Pancreas (tissue), 10 donors: ENCODE measurements at regions not wholly inside any gene's neighbourhood (a gene's known extent, or its start where the extent isn't known, plus 50 kb on each side); places are given as distances from the start of the nearest gene placed in this dataset.

Experiments
- ATAC-seq, 4 donors: fragments of 200-7000 bp; cut with Tn5 transposase; one replicate each; pipeline versions ENCODE4 v1.8.0 to v1.9.1; 2020; ENCODE audit warnings: mild to moderate bottlenecking in 4 of 4, moderate library complexity in 4 of 4
- DNase-seq, 6 donors: peaks; one replicate each; pipeline ENCODE4 v3.0.0-alpha.2; 2020
- FAIRE-seq: peaks from 2 replicates; lab custom pipeline; 2012; peaks lifted over from hg19 to GRCh38; lab: Jason Lieb, UNC
- H3K27ac ChIP-seq, 4 donors: fragments of 200-600 bp; sonication (generic); 1 replicate in 3 of 4; 2 replicates in 1 of 4; pipeline versions ENCODE4 v1.5.0 to v1.8.0; 2020
- H3K27me3 ChIP-seq, 4 donors: fragments of 200-600 bp; one replicate each; pipeline ENCODE4 v1.8.0; 2021
- H3K36me3 ChIP-seq, 3 donors: fragments of 200-600 bp; sonication (generic) in 1 of 3; one replicate each; pipeline versions ENCODE4 v1.5.0 to v1.8.0; 2020 to 2021
- H3K4me1 ChIP-seq, 3 donors: fragments of 200-600 bp; one replicate each; pipeline ENCODE4 v1.8.0; 2021
- H3K4me3 ChIP-seq, 4 donors: fragments of 200-600 bp; sonication (generic) in 2 of 4; one replicate each; pipeline versions ENCODE4 v1.5.0 to v1.8.0; 2020 to 2021
- H3K9me3 ChIP-seq, 4 donors: fragments of 200-600 bp; one replicate each; pipeline ENCODE4 v1.8.0; 2021
- WGBS, 2 donors: extraction: QIAGEN DNeasy Blood & Tissue Kit; methylation state at CpG; one replicate each; pipeline ENCODE4 v1.1.7; 2013; 5-methylcytosine and 5-hydroxymethylcytosine counted together
- intact Hi-C, 3 donors: fragments of 100-400 bp; cut with DNase I; formaldehyde crosslinking; loops; one replicate each; pipeline versions ENCODE4 v1.11.1 to v1.14.2; 2022
- TF ChIP-seq, protein P1 (sequence below), 4 donors: fragments of 200-600 bp; sonication (generic) in 3 of 4; IDR thresholded peaks; one replicate each; pipeline versions ENCODE4 v1.5.0 to v1.8.0; 2021; ENCODE audit warnings: antibody characterized with exemption in 4 of 4
- donor health status: healthy with polysubstance abuse.
- donor health status: DM: no; HTN: no; CAD: no; lungs with moderate emphysema.
- donor health status: DM: no; HTN: no; CAD: no.
- donor health status: control.
- donor health status: control.
- donor health status: Bipolar disorder and iron deficiency.
- donor health status: DM: yes; HTN: yes; CAD: no.
- donor health status: DM: no; HTN: no; CAD: no.
- donor health status: DM: no; HTN: no; CAD: no.
- donor health status: DM: yes; HTN: yes; CAD: no.

DNA sequence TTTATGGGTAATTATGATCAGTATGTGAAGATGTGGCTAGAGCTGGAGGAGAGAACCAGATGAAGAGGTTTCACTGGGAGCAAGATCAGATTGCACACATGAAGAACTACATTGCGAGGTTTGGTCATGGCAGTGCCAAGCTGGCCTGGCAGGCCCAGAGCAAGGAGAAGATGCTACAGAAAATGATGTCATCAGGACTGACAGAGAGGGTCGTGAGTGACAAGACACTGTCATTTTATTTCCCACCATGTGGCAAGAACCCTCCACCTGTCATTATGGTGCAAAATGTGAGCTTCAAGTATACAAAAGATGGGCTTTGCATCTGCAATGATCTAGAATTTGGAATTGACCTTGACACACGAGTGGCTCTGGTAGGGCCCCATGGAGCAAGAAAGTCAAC lies 168.3 kb downstream of the C3orf38 start:
- TF ChIP-seq, protein P1, sequence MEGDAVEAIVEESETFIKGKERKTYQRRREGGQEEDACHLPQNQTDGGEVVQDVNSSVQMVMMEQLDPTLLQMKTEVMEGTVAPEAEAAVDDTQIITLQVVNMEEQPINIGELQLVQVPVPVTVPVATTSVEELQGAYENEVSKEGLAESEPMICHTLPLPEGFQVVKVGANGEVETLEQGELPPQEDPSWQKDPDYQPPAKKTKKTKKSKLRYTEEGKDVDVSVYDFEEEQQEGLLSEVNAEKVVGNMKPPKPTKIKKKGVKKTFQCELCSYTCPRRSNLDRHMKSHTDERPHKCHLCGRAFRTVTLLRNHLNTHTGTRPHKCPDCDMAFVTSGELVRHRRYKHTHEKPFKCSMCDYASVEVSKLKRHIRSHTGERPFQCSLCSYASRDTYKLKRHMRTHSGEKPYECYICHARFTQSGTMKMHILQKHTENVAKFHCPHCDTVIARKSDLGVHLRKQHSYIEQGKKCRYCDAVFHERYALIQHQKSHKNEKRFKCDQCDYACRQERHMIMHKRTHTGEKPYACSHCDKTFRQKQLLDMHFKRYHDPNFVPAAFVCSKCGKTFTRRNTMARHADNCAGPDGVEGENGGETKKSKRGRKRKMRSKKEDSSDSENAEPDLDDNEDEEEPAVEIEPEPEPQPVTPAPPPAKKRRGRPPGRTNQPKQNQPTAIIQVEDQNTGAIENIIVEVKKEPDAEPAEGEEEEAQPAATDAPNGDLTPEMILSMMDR (IDR thresholded peaks at IDR 0.05): no peak
- Histone ChIP-seq H3K4me3 (no peak overlapping the region), H3K36me3 (no peaks in the 10 kb centered on the region), H3K9me3 (no peaks in the 10 kb centered on the region), H3K27me3 (no peaks in the 10 kb centered on the region), H3K27ac (no peak overlapping the region), H3K4me1 (no peaks in the 10 kb centered on the region)
- FAIRE-seq (no peak), ATAC-seq (no peak), DNase-seq (no peak)
- intact Hi-C loops: no loop called here
- WGBS, 2 donors: 60 to 62% methylated on average over 3 of the region's 3 CpGs

DNA sequence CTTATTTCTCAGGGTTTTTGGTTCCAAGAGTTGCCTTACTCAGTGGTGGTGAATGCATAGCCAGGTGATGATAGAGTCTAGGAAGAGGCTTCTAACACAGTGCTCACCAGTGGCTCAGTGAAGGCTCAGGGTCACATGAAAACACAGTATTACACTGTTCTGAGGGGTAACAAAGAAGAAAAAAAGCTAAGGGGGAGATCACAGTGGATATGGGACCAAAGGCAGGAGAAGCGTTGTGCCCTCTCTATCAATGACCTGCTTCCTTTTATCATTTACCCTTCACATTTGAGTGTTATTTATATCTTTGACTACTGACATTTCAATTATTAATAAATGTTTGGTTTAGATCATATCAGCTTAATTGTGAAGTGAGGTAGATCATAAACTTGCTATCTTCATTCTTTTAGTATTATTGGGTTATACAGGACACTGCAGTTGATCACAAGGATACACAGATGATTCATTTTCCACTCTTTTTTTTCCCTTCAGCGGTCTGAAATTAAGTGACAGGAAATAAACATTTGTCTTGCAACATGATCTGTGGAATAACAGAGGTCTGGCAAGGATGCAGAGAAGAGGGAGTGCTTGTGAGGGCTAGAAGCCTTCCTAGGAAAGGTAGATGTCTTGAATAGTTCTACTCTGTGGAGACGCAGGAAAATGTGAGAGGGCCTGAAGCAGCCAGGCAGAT lies 171.7 kb downstream of the C3orf38 start:
- TF ChIP-seq, protein P1 (IDR thresholded peaks at IDR 0.05): no peak
- H3K36me3 ChIP-seq: no peaks in the 10 kb centered on the region

GRCh38 chr3:88324788-88325187 lies 175.0 kb downstream of the C3orf38 start:
- TF ChIP-seq, protein P1 (IDR thresholded peaks at IDR 0.05): no peak
- Histone ChIP-seq H3K27me3 (no peaks in the 10 kb centered on the region), H3K4me3 (no peak overlapping the region), H3K4me1 (no peaks in the 10 kb centered on the region), H3K36me3 (no peaks in the 10 kb centered on the region), H3K27ac (no peak overlapping the region), H3K9me3 (no peaks in the 10 kb centered on the region)
- intact Hi-C loops: no loop called here
- ATAC-seq: no peak
- WGBS, 2 donors: 55 to 58% methylated on average over 2 of the region's 2 CpGs
- FAIRE-seq: no peak
- DNase-seq: no peak

More for the DNA sequence above, 171.7 kb downstream of the C3orf38 start:
- Histone ChIP-seq H3K27ac (no peak overlapping the region), H3K4me1 (no peaks in the 10 kb centered on the region), H3K9me3 (no peaks in the 10 kb centered on the region), H3K27me3 (no peaks in the 10 kb centered on the region), H3K4me3 (no peak overlapping the region)
- ATAC-seq (no peak), DNase-seq (no peak), FAIRE-seq (no peak)
- 34 to 42% methylated on average over 3 of the region's 3 CpGs for WGBS, 2 donors
- intact Hi-C loops: no loop called here

- WGBS, 2 donors: 73 to 74% methylated on average over 7 of the region's 7 CpGs
- Histone ChIP-seq H3K9me3 (no peaks in the 10 kb centered on the region), H3K4me3 (no peak overlapping the region), H3K36me3 (no peaks in the 10 kb centered on the region), H3K27me3 (no peaks in the 10 kb centered on the region), H3K4me1 (no peaks in the 10 kb centered on the region), H3K27ac (no peak overlapping the region)
- intact Hi-C loops: no loop called here
- no peak for DNase-seq
- FAIRE-seq: no peak
- no peak for ATAC-seq
- TF ChIP-seq, protein P1 (IDR thresholded peaks at IDR 0.05): no peak
These were observed 184.6 kb downstream of the C3orf38 start for GRCh38 chr3:88334187-88334868.

- WGBS, 2 donors: 61 to 73% methylated on average over 1 of the region's 1 CpG
- no peaks in the 10 kb centered on the region for H3K36me3 ChIP-seq
- DNase-seq (no peak), FAIRE-seq (no peak), ATAC-seq (no peak)
- no peak overlapping the region for H3K27ac ChIP-seq
- H3K4me3 ChIP-seq: no peak overlapping the region
- intact Hi-C loops: no loop called here
- H3K9me3 ChIP-seq: no peaks in the 10 kb centered on the region
- H3K4me1 ChIP-seq: peaks cover 0 to 3% (median 0%) of the 10 kb centered on the region in 3 donors
- no peaks in the 10 kb centered on the region for H3K27me3 ChIP-seq
- TF ChIP-seq, protein P1 (IDR thresholded peaks at IDR 0.05): no peak
These were observed 187.1 kb downstream of the C3orf38 start for GRCh38 chr3:88336894-88337293.
